Ovary (tissue), 3 donors: ENCODE measurements at regions not wholly inside any gene's neighbourhood (a gene's known extent, or its start where the extent isn't known, plus 50 kb on each side); places are given as distances from the start of the nearest gene placed in this dataset.

Experiments used
- CTCF ChIP-seq, 3 donors: fragments of 450-650 bp in 2 of 3; fragments of 200-600 bp in 1 of 3; IDR thresholded peaks; one replicate each; pipeline versions ENCODE4 v1.5.1 to v1.8.0; 2016 to 2022; ENCODE audit warnings: antibody characterized with exemption in 3 of 3, mild to moderate bottlenecking in 1 of 3
- EP300 ChIP-seq: sonication (generic); formaldehyde crosslinking; IDR thresholded peaks from one replicate; pipeline ENCODE4 v1.6.1; 2017; ENCODE audit warnings: antibody characterized with exemption
- donor health status: DM: no; HTN: no; CAD: no.

DNA sequence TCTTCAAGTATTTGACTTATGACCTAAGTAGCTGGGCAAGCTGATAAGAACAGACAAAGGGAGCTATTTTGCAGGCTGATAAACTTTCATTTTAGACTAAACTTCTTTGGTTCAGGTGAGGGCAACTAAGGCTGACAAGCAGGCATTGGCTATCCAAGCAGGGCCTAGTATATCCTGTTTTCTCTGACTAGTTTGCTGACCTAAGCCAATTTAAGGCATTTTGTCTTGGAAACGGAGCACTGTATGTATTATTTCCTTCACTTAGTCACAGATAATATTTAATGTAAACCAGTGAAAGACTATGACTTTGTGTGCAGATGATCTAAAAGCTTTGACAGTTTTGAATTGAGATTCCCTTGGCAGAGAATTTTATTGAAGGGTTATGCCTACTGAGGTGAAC is 172.5 kb downstream of the POU4F1 start:
- no peak for TF ChIP-seq CTCF (IDR thresholded peaks at IDR 0.05)
- no peak for TF ChIP-seq EP300
